NCI-H2196 (cell line): ENCODE measurements at regions not wholly inside any gene's neighbourhood (a gene's known extent, or its start where the extent isn't known, plus 50 kb on each side); places are given as distances from the start of the nearest gene placed in this dataset.

ENCODE experiments used
- DNase-seq: peaks from one replicate; lab custom pipeline; 2025; ENCODE audit not compliant: unreplicated experiment; lab: John Stamatoyannopoulos, UW

GRCh38 chr12:42809226-42809625 lies 219.7 kb upstream of the PRICKLE1 start:
- no peak for DNase-seq

- DNase-seq, result no peak
These were observed 218.2 kb upstream of the PRICKLE1 start for GRCh38 chr12:42807766-42808165.

- no peak for DNase-seq
These were observed 217.7 kb upstream of the PRICKLE1 start for GRCh38 chr12:42807251-42807650.

- no peak for DNase-seq
These were observed 215.4 kb upstream of the PRICKLE1 start for GRCh38 chr12:42804928-42805327.

GRCh38 chr12:42802785-42803189 lies 213.2 kb upstream of the PRICKLE1 start:
- no peak for DNase-seq

- no peak for DNase-seq
These were observed 211.7 kb upstream of the PRICKLE1 start for GRCh38 chr12:42801271-42801670.

GRCh38 chr12:42799966-42800365 lies 210.4 kb upstream of the PRICKLE1 start:
- no peak for DNase-seq

GRCh38 chr12:42798811-42799438 lies 209.4 kb upstream of the PRICKLE1 start:
- DNase-seq, result no peak

GRCh38 chr12:42794806-42795205 lies 205.3 kb upstream of the PRICKLE1 start:
- no peak for DNase-seq

- no peak for DNase-seq
These were observed 203.6 kb upstream of the PRICKLE1 start for GRCh38 chr12:42793166-42793565.

GRCh38 chr12:42792265-42792664 lies 202.7 kb upstream of the PRICKLE1 start:
- DNase-seq, result no peak

- DNase-seq, result no peak
These were observed 201.9 kb upstream of the PRICKLE1 start for GRCh38 chr12:42791399-42791798.

GRCh38 chr12:42790761-42791151 lies 201.2 kb upstream of the PRICKLE1 start:
- no peak for DNase-seq

GRCh38 chr12:42789808-42790760 lies 200.5 kb upstream of the PRICKLE1 start:
- no peak for DNase-seq

GRCh38 chr12:42786400-42787148 lies 197.0 kb upstream of the PRICKLE1 start:
- DNase-seq, result no peak

GRCh38 chr12:42785944-42786343 lies 196.4 kb upstream of the PRICKLE1 start:
- no peak for DNase-seq

- no peak for DNase-seq
These were observed 191.1 kb upstream of the PRICKLE1 start for GRCh38 chr12:42780671-42781070.

- DNase-seq, result no peak
These were observed 189.8 kb upstream of the PRICKLE1 start for GRCh38 chr12:42779186-42779859.

- DNase-seq, result no peak
These were observed 186.8 kb upstream of the PRICKLE1 start for GRCh38 chr12:42776396-42776795.

GRCh38 chr12:42774238-42774637 lies 184.7 kb upstream of the PRICKLE1 start:
- DNase-seq, result no peak

GRCh38 chr12:42770261-42770660 lies 180.7 kb upstream of the PRICKLE1 start:
- no peak for DNase-seq
